Loucy (cell line): ENCODE measurements at regions not wholly inside any gene's neighbourhood (a gene's known extent, or its start where the extent isn't known, plus 50 kb on each side); places are given as distances from the start of the nearest gene placed in this dataset.

Experiments used
- H2AFZ ChIP-seq: fragments of 200-600 bp; sonication (generic); 2 replicates; pipeline ENCODE4 v1.6.0; 2016; ENCODE audit warnings: antibody characterized with exemption, mild to moderate bottlenecking, low read length, moderate library complexity
- H3F3A ChIP-seq: fragments of 200-600 bp; 2 replicates; pipeline ENCODE4 v1.6.0; 2016; ENCODE audit warnings: antibody characterized with exemption, low read depth, mild to moderate bottlenecking
- H3K27me3 ChIP-seq: fragments of 200-600 bp; sonication (generic); 2 replicates; pipeline ENCODE4 v1.6.1; 2014; ENCODE audit warnings: low read length, mild to moderate bottlenecking; ENCODE audit not compliant: insufficient read depth, poor library complexity, severe bottlenecking
- H3K36me3 ChIP-seq: fragments of 200-600 bp; sonication (generic); 2 replicates; pipeline ENCODE4 v1.6.1; 2016; ENCODE audit warnings: low read length; ENCODE audit not compliant: insufficient read depth
- H3K4me1 ChIP-seq: fragments of 200-600 bp; sonication (generic); 2 replicates; pipeline ENCODE4 v1.5.1; 2014; ENCODE audit warnings: low read length, mild to moderate bottlenecking; ENCODE audit not compliant: insufficient read depth, poor library complexity, severe bottlenecking
- H3K4me2 ChIP-seq: fragments of 200-600 bp; sonication (generic); 2 replicates; pipeline ENCODE4 v1.6.0; 2014; ENCODE audit warnings: antibody characterized with exemption, low read length, low read depth, mild to moderate bottlenecking; ENCODE audit not compliant: poor library complexity, severe bottlenecking
- H3K4me3 ChIP-seq: fragments of 200-600 bp; sonication (generic); 2 replicates; pipeline ENCODE4 v1.5.1; 2014; ENCODE audit warnings: low read length, mild to moderate bottlenecking, mixed read lengths; ENCODE audit not compliant: poor library complexity, severe bottlenecking
- H3K79me2 ChIP-seq: fragments of 200-600 bp; sonication (generic); 2 replicates; pipeline ENCODE4 v1.6.1; 2014; ENCODE audit warnings: low read length; ENCODE audit not compliant: insufficient read depth
- H3K9ac ChIP-seq: fragments of 200-600 bp; sonication (generic); 2 replicates; pipeline ENCODE4 v1.6.0; 2014; ENCODE audit warnings: mild to moderate bottlenecking, low read depth, low read length, moderate library complexity; ENCODE audit not compliant: poor library complexity, severe bottlenecking
- H3K9me2 ChIP-seq: fragments of 200-600 bp; sonication (generic); replicated peaks from 2 replicates; pipeline ENCODE4 v1.6.1; 2016; ENCODE audit warnings: low read depth, low read length, mixed read lengths
- H3K9me3 ChIP-seq: fragments of 200-600 bp; sonication (generic); 2 replicates; pipeline ENCODE4 v1.6.1; 2014; ENCODE audit warnings: mild to moderate bottlenecking, antibody characterized with exemption, low read length, low read depth; ENCODE audit not compliant: insufficient read depth
- H4K20me1 ChIP-seq: fragments of 200-600 bp; sonication (generic); 2 replicates; pipeline ENCODE4 v1.6.0; 2014; ENCODE audit warnings: antibody characterized with exemption, low read length, mild to moderate bottlenecking; ENCODE audit not compliant: insufficient read depth, poor library complexity, severe bottlenecking
- CTCF ChIP-seq: fragments of 200-600 bp; sonication (generic); conservative IDR thresholded peaks from 2 replicates; pipeline ENCODE4 v1.5.1; 2014; ENCODE audit warnings: mild to moderate bottlenecking, antibody characterized with exemption, low read length
- EZH2phosphoT487 ChIP-seq: fragments of 200-600 bp; IDR thresholded peaks from 2 replicates; pipeline ENCODE4 v1.6.1; 2018; ENCODE audit warnings: antibody characterized with exemption, mild to moderate bottlenecking, moderate library complexity, borderline replicate concordance

GRCh38 chr1:242828828-242829227, 304.3 kb upstream of the PLD5 start:
- Histone ChIP-seq H3K9me3 (no peaks in the 10 kb centered on the region), H3K4me2 (no peak overlapping the region), H3K79me2 (no peaks in the 10 kb centered on the region), H4K20me1 (no peaks in the 10 kb centered on the region), H3K27me3 (no peaks in the 10 kb centered on the region), H3K36me3 (no peaks in the 10 kb centered on the region), H3F3A (no peaks in the 10 kb centered on the region), H3K9me2 (no peaks in the 10 kb centered on the region), H3K4me1 (no peaks in the 10 kb centered on the region), H2AFZ (no peak overlapping the region), H3K9ac (no peak overlapping the region), H3K4me3 (no peak overlapping the region)
- no peak for TF ChIP-seq EZH2phosphoT487
- no peak for TF ChIP-seq CTCF

GRCh38 chr1:242828199-242828598, 303.7 kb upstream of the PLD5 start:
- TF ChIP-seq CTCF (no peak), EZH2phosphoT487 (no peak)
- H4K20me1 ChIP-seq = no peaks in the 10 kb centered on the region
- H3K79me2 ChIP-seq = no peaks in the 10 kb centered on the region
- no peaks in the 10 kb centered on the region for H3K4me1 ChIP-seq
- no peak overlapping the region for H3K4me3 ChIP-seq
- H3K9ac ChIP-seq = no peak overlapping the region
- H2AFZ ChIP-seq = no peak overlapping the region
- no peaks in the 10 kb centered on the region for H3K9me3 ChIP-seq
- H3K27me3 ChIP-seq = no peaks in the 10 kb centered on the region
- H3F3A ChIP-seq = no peaks in the 10 kb centered on the region
- H3K36me3 ChIP-seq = no peaks in the 10 kb centered on the region
- no peak overlapping the region for H3K4me2 ChIP-seq
- no peaks in the 10 kb centered on the region for H3K9me2 ChIP-seq

GRCh38 chr1:242827538-242827937, 303.0 kb upstream of the PLD5 start:
- no peak overlapping the region for H3K4me2 ChIP-seq
- no peaks in the 10 kb centered on the region for H4K20me1 ChIP-seq
- no peak overlapping the region for H3K4me3 ChIP-seq
- H3K4me1 ChIP-seq = no peaks in the 10 kb centered on the region
- no peaks in the 10 kb centered on the region for H3K9me3 ChIP-seq
- H3F3A ChIP-seq = no peaks in the 10 kb centered on the region
- no peaks in the 10 kb centered on the region for H3K79me2 ChIP-seq
- H3K9me2 ChIP-seq = no peaks in the 10 kb centered on the region
- TF ChIP-seq EZH2phosphoT487 = no peak
- TF ChIP-seq CTCF = no peak
- H2AFZ ChIP-seq = no peak overlapping the region
- H3K36me3 ChIP-seq = no peaks in the 10 kb centered on the region
- no peaks in the 10 kb centered on the region for H3K27me3 ChIP-seq
- no peak overlapping the region for H3K9ac ChIP-seq
